ENCODE measurements at regions not wholly inside any gene's neighbourhood (a gene's known extent, or its start where the extent isn't known, plus 50 kb on each side); places are given as distances from the start of the nearest gene placed in this dataset.

DNA sequence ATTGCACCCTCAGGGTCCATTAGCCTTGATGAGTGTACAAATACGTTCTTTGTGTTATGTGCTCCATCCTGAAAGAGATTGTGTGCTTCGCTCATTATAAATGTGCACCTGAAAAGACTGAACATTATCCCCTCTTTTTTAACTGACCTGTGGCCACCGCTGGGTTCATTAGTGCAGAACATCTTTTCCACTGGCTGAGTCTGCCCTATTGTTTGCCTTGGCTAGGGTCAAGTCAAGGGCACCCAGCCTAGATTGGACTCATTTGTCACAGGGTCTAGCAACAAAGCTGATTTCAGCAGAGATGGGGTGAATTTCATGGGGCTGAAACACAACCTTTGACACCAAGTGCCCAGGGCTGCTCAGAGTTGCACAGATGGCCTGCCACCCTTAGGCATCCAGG, 764.1 kb upstream of the ARRDC3 start:
- TF ChIP-seq POLR2AphosphoS5 (IDR thresholded peaks at IDR 0.05; ENCODE audit: low read depth, low read length) = no peak
- TF ChIP-seq, protein P1, sequence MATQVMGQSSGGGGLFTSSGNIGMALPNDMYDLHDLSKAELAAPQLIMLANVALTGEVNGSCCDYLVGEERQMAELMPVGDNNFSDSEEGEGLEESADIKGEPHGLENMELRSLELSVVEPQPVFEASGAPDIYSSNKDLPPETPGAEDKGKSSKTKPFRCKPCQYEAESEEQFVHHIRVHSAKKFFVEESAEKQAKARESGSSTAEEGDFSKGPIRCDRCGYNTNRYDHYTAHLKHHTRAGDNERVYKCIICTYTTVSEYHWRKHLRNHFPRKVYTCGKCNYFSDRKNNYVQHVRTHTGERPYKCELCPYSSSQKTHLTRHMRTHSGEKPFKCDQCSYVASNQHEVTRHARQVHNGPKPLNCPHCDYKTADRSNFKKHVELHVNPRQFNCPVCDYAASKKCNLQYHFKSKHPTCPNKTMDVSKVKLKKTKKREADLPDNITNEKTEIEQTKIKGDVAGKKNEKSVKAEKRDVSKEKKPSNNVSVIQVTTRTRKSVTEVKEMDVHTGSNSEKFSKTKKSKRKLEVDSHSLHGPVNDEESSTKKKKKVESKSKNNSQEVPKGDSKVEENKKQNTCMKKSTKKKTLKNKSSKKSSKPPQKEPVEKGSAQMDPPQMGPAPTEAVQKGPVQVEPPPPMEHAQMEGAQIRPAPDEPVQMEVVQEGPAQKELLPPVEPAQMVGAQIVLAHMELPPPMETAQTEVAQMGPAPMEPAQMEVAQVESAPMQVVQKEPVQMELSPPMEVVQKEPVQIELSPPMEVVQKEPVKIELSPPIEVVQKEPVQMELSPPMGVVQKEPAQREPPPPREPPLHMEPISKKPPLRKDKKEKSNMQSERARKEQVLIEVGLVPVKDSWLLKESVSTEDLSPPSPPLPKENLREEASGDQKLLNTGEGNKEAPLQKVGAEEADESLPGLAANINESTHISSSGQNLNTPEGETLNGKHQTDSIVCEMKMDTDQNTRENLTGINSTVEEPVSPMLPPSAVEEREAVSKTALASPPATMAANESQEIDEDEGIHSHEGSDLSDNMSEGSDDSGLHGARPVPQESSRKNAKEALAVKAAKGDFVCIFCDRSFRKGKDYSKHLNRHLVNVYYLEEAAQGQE (IDR thresholded peaks at IDR 0.05; ENCODE audit: insufficient read depth in 1 of 2, low read depth in 2 of 2, low read length in 1 of 2) = no peak
